ENCODE measurements at regions not wholly inside any gene's neighbourhood (a gene's known extent, or its start where the extent isn't known, plus 50 kb on each side); places are given as distances from the start of the nearest gene placed in this dataset.

DNA sequence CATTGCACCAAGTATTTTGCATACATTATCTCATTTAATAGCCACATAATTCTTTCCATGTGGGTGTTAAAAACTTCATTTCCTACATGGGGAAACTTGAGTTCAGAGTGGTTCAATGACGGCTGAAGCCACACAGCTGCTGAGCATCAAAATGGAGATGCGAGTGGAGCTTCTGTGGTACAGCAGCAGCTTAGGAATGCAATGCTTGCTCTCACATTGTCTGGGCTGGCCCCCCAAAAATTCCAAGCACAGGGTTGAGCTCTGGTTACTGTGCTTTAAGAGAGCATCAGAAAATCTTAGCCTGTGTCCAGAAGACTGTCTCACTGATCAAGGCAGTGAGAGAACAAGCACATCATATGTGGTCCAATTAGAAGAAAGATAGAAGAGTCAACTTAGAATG is 57.4 kb upstream of the GADL1 start:
- ChIA-PET CTCF (interaction anchor here (1.3 kb wide), 1 partner anchor 17 kb away, joined by 6 read pairs; no protein-coding TSS in a partner anchor), POLR2A (no interaction called here)
- BruUV-seq (replicated peaks), result no TSS peak
- Histone ChIP-seq H3K9ac (replicated peaks; ENCODE audit: extremely low read depth, insufficient read depth, low read length) (no peak overlapping the region), H3K27ac (ENCODE audit: insufficient read depth, low read depth, low read length) (no peak overlapping the region), H3K9me1 (replicated peaks; ENCODE audit: control insufficient read depth, extremely low read depth, insufficient read depth, low read length) (no peaks in the 10 kb centered on the region), H3K4me2 (ENCODE audit: insufficient read depth, low read length) (no peak overlapping the region), H3K27me3 (ENCODE audit: control insufficient read depth in 2 of 2, insufficient read depth in 2 of 2, low read length in 2 of 2) (peaks cover 4 to 5% of the 10 kb centered on the region in 2 experiments), H3K4me1 (ENCODE audit: control insufficient read depth, extremely low read depth, insufficient read depth, low read length) (no peaks in the 10 kb centered on the region), H3K9me3 (replicated peaks; ENCODE audit: control insufficient read depth, insufficient read depth, low read length) (no peaks in the 10 kb centered on the region), H4K20me1 (replicated peaks; ENCODE audit: control insufficient read depth, extremely low read depth, insufficient read depth, low read length) (no peaks in the 10 kb centered on the region), H3K36me3 (ENCODE audit: control insufficient read depth in 2 of 2, extremely low read depth in 1 of 2, insufficient read depth in 2 of 2, low read length in 2 of 2) (no peaks in the 10 kb centered on the region), H3K4me3 (replicated peaks in 1 of 3; ENCODE audit: insufficient read depth in 1 of 3, low read depth in 1 of 3, low read length in 3 of 3) (no peak overlapping the region), H2AFZ (ENCODE audit: low read depth, low read length) (no peak overlapping the region), H3K79me2 (ENCODE audit: control insufficient read depth, insufficient read depth, low read length) (no peaks in the 10 kb centered on the region)
- DNase-seq (ENCODE audit: low read depth, low spot score) (no peak), FAIRE-seq (no peak)
- TF ChIP-seq POLR2A (IDR thresholded peaks at IDR 0.05; ENCODE audit: low read depth, low read length), result no peak
- TF ChIP-seq, protein P1, sequence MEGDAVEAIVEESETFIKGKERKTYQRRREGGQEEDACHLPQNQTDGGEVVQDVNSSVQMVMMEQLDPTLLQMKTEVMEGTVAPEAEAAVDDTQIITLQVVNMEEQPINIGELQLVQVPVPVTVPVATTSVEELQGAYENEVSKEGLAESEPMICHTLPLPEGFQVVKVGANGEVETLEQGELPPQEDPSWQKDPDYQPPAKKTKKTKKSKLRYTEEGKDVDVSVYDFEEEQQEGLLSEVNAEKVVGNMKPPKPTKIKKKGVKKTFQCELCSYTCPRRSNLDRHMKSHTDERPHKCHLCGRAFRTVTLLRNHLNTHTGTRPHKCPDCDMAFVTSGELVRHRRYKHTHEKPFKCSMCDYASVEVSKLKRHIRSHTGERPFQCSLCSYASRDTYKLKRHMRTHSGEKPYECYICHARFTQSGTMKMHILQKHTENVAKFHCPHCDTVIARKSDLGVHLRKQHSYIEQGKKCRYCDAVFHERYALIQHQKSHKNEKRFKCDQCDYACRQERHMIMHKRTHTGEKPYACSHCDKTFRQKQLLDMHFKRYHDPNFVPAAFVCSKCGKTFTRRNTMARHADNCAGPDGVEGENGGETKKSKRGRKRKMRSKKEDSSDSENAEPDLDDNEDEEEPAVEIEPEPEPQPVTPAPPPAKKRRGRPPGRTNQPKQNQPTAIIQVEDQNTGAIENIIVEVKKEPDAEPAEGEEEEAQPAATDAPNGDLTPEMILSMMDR (IDR thresholded peaks at IDR 0.05; ENCODE audit: extremely low read depth in 1 of 2, insufficient read depth in 1 of 2, low read depth in 1 of 2, low read length in 2 of 2), result no peak
- TF ChIP-seq MYC (IDR thresholded peaks at IDR 0.05; ENCODE audit: low read depth, low read length), result no peak
- TF ChIP-seq GATA2 (IDR thresholded peaks at IDR 0.05; ENCODE audit: insufficient read depth, insufficient read length, low read depth, low read length), result no peak
- TF ChIP-seq EZH2 (IDR thresholded peaks at IDR 0.05; ENCODE audit: borderline replicate concordance, low read depth, low read length, severe bottlenecking), result no peak
- TF ChIP-seq JUN (IDR thresholded peaks at IDR 0.05; ENCODE audit: borderline replicate concordance, insufficient read depth, insufficient read length, low read depth), result no peak
- TF ChIP-seq FOS (IDR thresholded peaks at IDR 0.05; ENCODE audit: borderline replicate concordance, insufficient read depth, low read length), result no peak
- TF ChIP-seq POLR2AphosphoS5 (IDR thresholded peaks at IDR 0.05; ENCODE audit: insufficient read depth, low read depth, low read length), result no peak
- TF ChIP-seq, protein P2, sequence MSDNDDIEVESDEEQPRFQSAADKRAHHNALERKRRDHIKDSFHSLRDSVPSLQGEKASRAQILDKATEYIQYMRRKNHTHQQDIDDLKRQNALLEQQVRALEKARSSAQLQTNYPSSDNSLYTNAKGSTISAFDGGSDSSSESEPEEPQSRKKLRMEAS (IDR thresholded peaks at IDR 0.05; ENCODE audit: insufficient read depth, insufficient read length), result no peak
- dilution Hi-C loops (cut with MboI; ENCODE audit: extremely low pct_ligation_motif_present, low sequenced_read_pairs), result no loop called here
- intact Hi-C loops (cut with micrococcal nuclease), result no loop called here

Data from endothelial cell of umbilical vein (primary cell).